RPMI8226 (cell line): ENCODE measurements at regions not wholly inside any gene's neighbourhood (a gene's known extent, or its start where the extent isn't known, plus 50 kb on each side); places are given as distances from the start of the nearest gene placed in this dataset.

Experiments used
- DNase-seq: peaks from one replicate; pipeline ENCODE4 v3.0.0-alpha.2; 2015

GRCh38 chr5:58403822-58404433 is 56.0 kb downstream of the PLK2 start:
- no peak for DNase-seq

GRCh38 chr5:58401701-58402100 is 58.2 kb downstream of the PLK2 start:
- no peak for DNase-seq

- DNase-seq = no peak
Measured at GRCh38 chr5:58400737-58401136, 59.1 kb downstream of the PLK2 start.

- no peak for DNase-seq
Measured at GRCh38 chr5:58399951-58400350, 59.9 kb downstream of the PLK2 start.

GRCh38 chr5:58394339-58394738 is 65.5 kb downstream of the PLK2 start:
- DNase-seq = no peak

GRCh38 chr5:58393716-58394115 is 66.2 kb downstream of the PLK2 start:
- no peak for DNase-seq

GRCh38 chr5:58392496-58392895 is 67.4 kb downstream of the PLK2 start:
- DNase-seq = no peak

- no peak for DNase-seq
Measured at GRCh38 chr5:58383448-58383847, 76.4 kb downstream of the PLK2 start.

- no peak for DNase-seq
Measured at GRCh38 chr5:58382131-58382534, 77.8 kb downstream of the PLK2 start.

GRCh38 chr5:58381566-58381965 is 78.3 kb downstream of the PLK2 start:
- no peak for DNase-seq

- no peak for DNase-seq
Measured at GRCh38 chr5:58380655-58381054, 79.2 kb downstream of the PLK2 start.

GRCh38 chr5:58378613-58379390 is 81.1 kb downstream of the PLK2 start:
- no peak for DNase-seq

GRCh38 chr5:58370606-58371005 is 89.3 kb downstream of the PLK2 start:
- no peak for DNase-seq

- no peak for DNase-seq
Measured at GRCh38 chr5:58369513-58370190, 90.2 kb downstream of the PLK2 start.

GRCh38 chr5:58366461-58366860 is 93.4 kb downstream of the PLK2 start:
- DNase-seq = no peak

GRCh38 chr5:58365791-58366190 is 94.1 kb downstream of the PLK2 start:
- no peak for DNase-seq

- no peak for DNase-seq
Measured at GRCh38 chr5:58363461-58364249, 96.2 kb downstream of the PLK2 start.

GRCh38 chr5:58362135-58362534 is 97.8 kb downstream of the PLK2 start:
- DNase-seq = no peak

- no peak for DNase-seq
Measured at GRCh38 chr5:58360794-58361193, 99.1 kb downstream of the PLK2 start.

- no peak for DNase-seq
Measured at GRCh38 chr5:58359981-58360380, 99.9 kb downstream of the PLK2 start.

GRCh38 chr5:58358501-58359178 is 101.2 kb downstream of the PLK2 start:
- DNase-seq = no peak

- no peak for DNase-seq
Measured at GRCh38 chr5:58357799-58358500, 101.9 kb downstream of the PLK2 start.
